Tibial artery (tissue), 4 donors: ENCODE measurements at regions not wholly inside any gene's neighbourhood (a gene's known extent, or its start where the extent isn't known, plus 50 kb on each side); places are given as distances from the start of the nearest gene placed in this dataset.

Source experiments
- DNase-seq, 2 donors: peaks; one replicate each; pipeline ENCODE4 v3.0.0-alpha.2; 2019
- H3K27ac ChIP-seq, 2 donors: fragments of 200-600 bp; sonication (generic) in 1 of 2; 1 replicate in 1 of 2; 2 replicates in 1 of 2; pipeline ENCODE4 v1.5.1; 2018 to 2019; ENCODE audit warnings: mild to moderate bottlenecking in 1 of 2
- H3K27me3 ChIP-seq, 2 donors: fragments of 200-600 bp; sonication (generic) in 1 of 2; one replicate each; pipeline versions ENCODE4 v1.5.1 to v1.6.0; 2016 to 2019
- H3K36me3 ChIP-seq, 3 donors: fragments of 200-600 bp; sonication (generic) in 2 of 3; one replicate each; pipeline ENCODE4 v1.5.1; 2016 to 2019; ENCODE audit warnings: mild to moderate bottlenecking in 2 of 3
- H3K4me1 ChIP-seq, 4 donors: fragments of 200-600 bp; sonication (generic) in 2 of 4; 1 replicate in 3 of 4; 2 replicates in 1 of 4; pipeline ENCODE4 v1.5.1; 2016 to 2019
- H3K4me3 ChIP-seq, 2 donors: fragments of 200-600 bp; sonication (generic) in 1 of 2; 1 replicate in 1 of 2; 2 replicates in 1 of 2; pipeline ENCODE4 v1.5.1; 2018 to 2019; ENCODE audit warnings: mild to moderate bottlenecking in 2 of 2
- H3K9me3 ChIP-seq, 3 donors: fragments of 200-600 bp; sonication (generic) in 1 of 3; one replicate each; pipeline ENCODE4 v1.5.1; 2016 to 2019
- CTCF ChIP-seq, 2 experiments: fragments of 200-600 bp in 1 of 2; fragments of 450-650 bp in 1 of 2; IDR thresholded peaks; one replicate each; pipeline ENCODE4 v1.5.1; 2017 to 2019; ENCODE audit warnings: antibody characterized with exemption in 2 of 2, mild to moderate bottlenecking in 1 of 2, moderate library complexity in 1 of 2
- intact Hi-C: fragments of 100-400 bp; cut with DNase I; formaldehyde crosslinking; loops from one replicate; pipeline ENCODE4 v1.15.0; 2023; ENCODE audit warnings: low total_unique reads

- DNase-seq = no peak
- no peak for TF ChIP-seq CTCF (IDR thresholded peaks at IDR 0.05)
- Histone ChIP-seq H3K4me1 (peaks cover 0 to 45% (median 9%) of the 10 kb centered on the region in 4 donors), H3K4me3 (no peak overlapping the region), H3K9me3 (no peaks in the 10 kb centered on the region), H3K27me3 (no peaks in the 10 kb centered on the region), H3K36me3 (no peaks in the 10 kb centered on the region), H3K27ac (no peak overlapping the region)
- intact Hi-C loops = no loop called here
Observed at GRCh38 chr2:134177351-134177931, 76.4 kb upstream of the MGAT5 start.

- peaks cover 0 to 42% (median 8%) of the 10 kb centered on the region in 4 donors for H3K4me1 ChIP-seq
- TF ChIP-seq CTCF (IDR thresholded peaks at IDR 0.05) = no peak
- no peak for DNase-seq
- no peaks in the 10 kb centered on the region for H3K36me3 ChIP-seq
- H3K9me3 ChIP-seq = no peaks in the 10 kb centered on the region
- H3K27ac ChIP-seq = no peak overlapping the region
- H3K27me3 ChIP-seq = no peaks in the 10 kb centered on the region
- intact Hi-C loops = no loop called here
- no peak overlapping the region for H3K4me3 ChIP-seq
Observed at GRCh38 chr2:134178138-134178877, 75.6 kb upstream of the MGAT5 start.

GRCh38 chr2:134181219-134181618 lies 72.7 kb upstream of the MGAT5 start:
- no peak for DNase-seq
- intact Hi-C loops = loop anchor here (10.0 kb wide), 1 partner anchor 56 kb away; no protein-coding TSS in a partner anchor
- Histone ChIP-seq H3K36me3 (no peaks in the 10 kb centered on the region), H3K4me1 (peaks cover 0 to 13% (median 1%) of the 10 kb centered on the region in 4 donors), H3K27me3 (no peaks in the 10 kb centered on the region), H3K9me3 (no peaks in the 10 kb centered on the region), H3K27ac (no peak overlapping the region), H3K4me3 (no peak overlapping the region)
- TF ChIP-seq CTCF (IDR thresholded peaks at IDR 0.05) = no peak

- no peak overlapping the region for H3K4me3 ChIP-seq
- H3K27me3 ChIP-seq = no peaks in the 10 kb centered on the region
- no peak overlapping the region for H3K27ac ChIP-seq
- H3K36me3 ChIP-seq = no peaks in the 10 kb centered on the region
- peaks cover 0 to 11% (median 3%) of the 10 kb centered on the region in 4 donors for H3K4me1 ChIP-seq
- intact Hi-C loops = loop anchor here (10.0 kb wide), 1 partner anchor 59 kb away; no protein-coding TSS in a partner anchor
- no peak for DNase-seq
- no peak for TF ChIP-seq CTCF (IDR thresholded peaks at IDR 0.05)
- no peaks in the 10 kb centered on the region for H3K9me3 ChIP-seq
Observed at GRCh38 chr2:134183679-134184078, 70.2 kb upstream of the MGAT5 start.

GRCh38 chr2:134185639-134186038 lies 68.2 kb upstream of the MGAT5 start:
- no peaks in the 10 kb centered on the region for H3K36me3 ChIP-seq
- no peak for DNase-seq
- no peak overlapping the region for H3K27ac ChIP-seq
- H3K4me3 ChIP-seq = no peak overlapping the region
- H3K9me3 ChIP-seq = no peaks in the 10 kb centered on the region
- no peak for TF ChIP-seq CTCF (IDR thresholded peaks at IDR 0.05)
- intact Hi-C loops = loop anchor here (10.0 kb wide), 1 partner anchor 61 kb away; no protein-coding TSS in a partner anchor
- H3K4me1 ChIP-seq = peaks cover 0 to 29% (median 16%) of the 10 kb centered on the region in 4 donors
- no peaks in the 10 kb centered on the region for H3K27me3 ChIP-seq
